ENCODE measurements at regions not wholly inside any gene's neighbourhood (a gene's known extent, or its start where the extent isn't known, plus 50 kb on each side); places are given as distances from the start of the nearest gene placed in this dataset.
"Not testable (repeated sequence)": the region's sequence is repeated elsewhere in the genome, so short reads cannot be mapped to it uniquely, and the experiment has no call there.

GRCh38 chr22:49454726-49455125 is 372.9 kb downstream of the BRD1 start:
- Histone ChIP-seq H3K9me2 (replicated peaks; ENCODE audit: control insufficient read depth, low read length) (no peaks in the 10 kb centered on the region; the same call in 1 of the 2 replicates), H3F3A (ENCODE audit: control insufficient read depth, insufficient read depth) (no peaks in the 10 kb centered on the region), H3K36me3 (ENCODE audit: control insufficient read depth, low read length) (no peaks in the 10 kb centered on the region), H3K79me2 (ENCODE audit: control insufficient read depth, low read length) (no peaks in the 10 kb centered on the region), H3K4me3 (ENCODE audit: low read length) (no peak overlapping the region), H3K27ac (ENCODE audit: low read depth, low read length) (no peak overlapping the region), H3K4me2 (ENCODE audit: low read length) (no peak overlapping the region), H4K20me1 (ENCODE audit: control insufficient read depth, insufficient read depth, low read depth, low read length) (no peaks in the 10 kb centered on the region), H3K4me1 (ENCODE audit: control insufficient read depth, low read length) (peaks cover 10% of the 10 kb centered on the region), H3K9me3 (ENCODE audit: control insufficient read depth, insufficient read depth, low read length) (no peaks in the 10 kb centered on the region), H3K27me3 (ENCODE audit: control insufficient read depth, low read length) (no peaks in the 10 kb centered on the region)
- TF ChIP-seq CTCF (IDR thresholded peaks at IDR 0.05; ENCODE audit: low read depth, low read length, poor library complexity, severe bottlenecking), result no peak

DNA sequence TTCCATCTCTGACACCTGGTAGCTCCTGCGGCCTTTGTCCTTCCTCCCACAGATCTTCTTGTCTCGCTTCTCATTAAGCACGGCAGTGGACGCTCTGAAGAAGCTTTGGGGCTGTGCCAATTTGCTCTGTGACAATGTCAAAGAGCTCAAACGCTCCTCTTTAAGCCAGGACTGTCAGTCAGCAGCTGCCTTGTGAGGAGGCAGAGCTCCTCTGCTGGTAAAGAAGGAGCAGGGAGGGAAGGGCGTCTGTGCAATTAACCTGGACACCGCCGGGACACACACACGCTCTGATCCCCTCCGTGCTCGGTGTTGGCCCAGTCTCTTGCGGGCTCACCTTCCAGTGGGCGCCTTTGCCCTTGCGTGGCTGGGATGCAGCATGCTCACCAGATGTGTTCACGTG is 373.9 kb downstream of the BRD1 start:
- Histone ChIP-seq H3K36me3 (ENCODE audit: control insufficient read depth, low read length) (no peaks in the 10 kb centered on the region), H3K9me3 (ENCODE audit: control insufficient read depth, insufficient read depth, low read length) (no peaks in the 10 kb centered on the region), H3K9me2 (replicated peaks; ENCODE audit: control insufficient read depth, low read length) (no peaks in the 10 kb centered on the region; the same call in 1 of the 2 replicates), H3K27me3 (ENCODE audit: control insufficient read depth, low read length) (no peaks in the 10 kb centered on the region), H3K4me3 (ENCODE audit: low read length) (no peak overlapping the region), H3K27ac (ENCODE audit: low read depth, low read length) (no peak overlapping the region), H4K20me1 (ENCODE audit: control insufficient read depth, insufficient read depth, low read depth, low read length) (no peaks in the 10 kb centered on the region), H3K4me2 (ENCODE audit: low read length) (no peak overlapping the region), H3K4me1 (ENCODE audit: control insufficient read depth, low read length) (peaks cover 4% of the 10 kb centered on the region; the same call in 1 of the 2 replicates), H3K79me2 (ENCODE audit: control insufficient read depth, low read length) (no peaks in the 10 kb centered on the region), H3F3A (ENCODE audit: control insufficient read depth, insufficient read depth) (no peaks in the 10 kb centered on the region)
- TF ChIP-seq EZH2phosphoT487 (IDR thresholded peaks at IDR 0.05; ENCODE audit: borderline replicate concordance, low read length) (no peak), CTCF (IDR thresholded peaks at IDR 0.05; ENCODE audit: low read depth, low read length, poor library complexity, severe bottlenecking) (no peak)

DNA sequence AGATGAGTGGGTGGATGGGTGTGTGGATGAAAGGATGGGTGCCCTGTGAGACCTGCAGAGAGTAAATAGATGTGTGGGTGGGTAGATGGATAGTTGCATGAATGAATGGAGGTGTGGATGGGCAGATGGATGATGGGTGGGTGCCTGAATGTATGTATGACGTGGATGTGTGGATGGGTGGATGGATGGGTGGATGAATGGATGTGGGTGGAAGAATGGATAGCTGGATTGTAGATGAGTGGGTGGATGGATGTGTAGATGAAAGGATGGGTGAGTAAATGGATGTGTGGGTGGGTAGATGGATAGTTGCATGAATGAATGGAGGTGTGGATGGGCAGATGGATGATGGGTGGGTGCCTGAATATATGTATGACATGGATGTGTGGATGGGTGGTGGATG is 374.7 kb downstream of the BRD1 start:
- H3F3A ChIP-seq (ENCODE audit: control insufficient read depth, insufficient read depth); H3K4me1 ChIP-seq (ENCODE audit: control insufficient read depth, low read length); H3K9me2 ChIP-seq (replicated peaks; ENCODE audit: control insufficient read depth, low read length); H3K79me2 ChIP-seq (ENCODE audit: control insufficient read depth, low read length); H3K27me3 ChIP-seq (ENCODE audit: control insufficient read depth, low read length); H3K9me3 ChIP-seq (ENCODE audit: control insufficient read depth, insufficient read depth, low read length); H3K4me2 ChIP-seq (ENCODE audit: low read length); H3K27ac ChIP-seq (ENCODE audit: low read depth, low read length); H3K4me3 ChIP-seq (ENCODE audit: low read length); H3K36me3 ChIP-seq (ENCODE audit: control insufficient read depth, low read length); H4K20me1 ChIP-seq (ENCODE audit: control insufficient read depth, insufficient read depth, low read depth, low read length): not testable (repeated sequence)

GRCh38 chr22:49452362-49452946 is 375.2 kb downstream of the BRD1 start:
- Histone ChIP-seq H3K4me1 (ENCODE audit: control insufficient read depth, low read length) (peaks cover 4% of the 10 kb centered on the region; the same call in 1 of the 2 replicates), H3K4me2 (ENCODE audit: low read length) (no peak overlapping the region), H3K27ac (ENCODE audit: low read depth, low read length) (no peak overlapping the region), H3K9me2 (replicated peaks; ENCODE audit: control insufficient read depth, low read length) (no peaks in the 10 kb centered on the region; the same call in 1 of the 2 replicates), H3K79me2 (ENCODE audit: control insufficient read depth, low read length) (no peaks in the 10 kb centered on the region), H3K36me3 (ENCODE audit: control insufficient read depth, low read length) (no peaks in the 10 kb centered on the region), H4K20me1 (ENCODE audit: control insufficient read depth, insufficient read depth, low read depth, low read length) (no peaks in the 10 kb centered on the region), H3F3A (ENCODE audit: control insufficient read depth, insufficient read depth) (no peaks in the 10 kb centered on the region), H3K27me3 (ENCODE audit: control insufficient read depth, low read length) (no peaks in the 10 kb centered on the region), H3K9me3 (ENCODE audit: control insufficient read depth, insufficient read depth, low read length) (no peaks in the 10 kb centered on the region), H3K4me3 (ENCODE audit: low read length) (no peak overlapping the region)
- no peak for TF ChIP-seq CTCF (IDR thresholded peaks at IDR 0.05; ENCODE audit: low read depth, low read length, poor library complexity, severe bottlenecking)
- no peak for TF ChIP-seq EZH2phosphoT487 (IDR thresholded peaks at IDR 0.05; ENCODE audit: borderline replicate concordance, low read length)
